Cardiac muscle cell (in vitro differentiated cells and primary cell): ENCODE measurements at regions not wholly inside any gene's neighbourhood (a gene's known extent, or its start where the extent isn't known, plus 50 kb on each side); places are given as distances from the start of the nearest gene placed in this dataset.

ENCODE experiments used
- DNase-seq, 2 donors: peaks; one replicate each; pipeline versions ENCODE4 v3.0.0 to v3.0.0-alpha.2; 2010 to 2017; ENCODE audit warnings: low read depth in 1 of 2, low spot score in 1 of 2
- H3K27ac ChIP-seq: fragments of 200-600 bp; sonication (generic); 2 replicates; pipeline ENCODE4 v1.5.1; 2016
- H3K27me3 ChIP-seq: fragments of 200-600 bp; sonication (generic); 2 replicates; pipeline ENCODE4 v1.6.0; 2016; ENCODE audit warnings: control low read depth
- H3K36me3 ChIP-seq: fragments of 200-600 bp; sonication (generic); 2 replicates; pipeline ENCODE4 v1.5.1; 2016; ENCODE audit warnings: control low read depth
- H3K4me1 ChIP-seq: fragments of 200-600 bp; sonication (generic); 2 replicates; pipeline ENCODE4 v1.8.1; 2017; ENCODE audit warnings: low read depth, mild to moderate bottlenecking, mixed run types
- H3K4me3 ChIP-seq: fragments of 200-600 bp; sonication (generic); 2 replicates; pipeline ENCODE4 v1.5.1; 2016; ENCODE audit warnings: mild to moderate bottlenecking
- H3K9me3 ChIP-seq: fragments of 200-600 bp; sonication (generic); 2 replicates; pipeline ENCODE4 v1.5.1; 2017; ENCODE audit warnings: low read depth, mild to moderate bottlenecking, control low read depth
- TF ChIP-seq, protein P1 (sequence below): IDR thresholded peaks from 2 replicates; pipeline ENCODE4 v1.5.1; 2012; ENCODE audit warnings: low read depth, mild to moderate bottlenecking, low read length

DNA sequence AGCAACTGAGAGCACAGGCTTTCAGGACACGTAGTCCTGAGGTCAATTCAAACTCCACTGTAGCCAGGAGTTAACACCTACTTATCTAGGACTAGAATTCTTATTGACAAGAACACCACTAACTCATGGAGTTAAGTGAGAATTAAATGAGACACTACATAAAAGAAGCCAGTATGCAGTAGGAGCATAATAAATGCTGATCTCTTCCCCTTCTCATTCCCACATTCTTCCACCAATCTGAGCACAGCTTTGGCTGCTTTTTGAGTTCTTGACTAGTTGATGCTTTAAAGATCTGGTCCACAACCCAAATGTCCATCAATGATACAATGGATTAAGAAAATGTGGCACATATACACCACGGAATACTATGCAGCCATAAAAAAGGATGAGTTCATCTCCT is 55.2 kb downstream of the TTC32 start:
- DNase-seq, result no peak
- Histone ChIP-seq H3K36me3 (no peaks in the 10 kb centered on the region), H3K27ac (no peak overlapping the region), H3K4me1 (no peaks in the 10 kb centered on the region), H3K4me3 (no peak overlapping the region), H3K27me3 (no peaks in the 10 kb centered on the region), H3K9me3 (no peaks in the 10 kb centered on the region)
- TF ChIP-seq, protein P1, sequence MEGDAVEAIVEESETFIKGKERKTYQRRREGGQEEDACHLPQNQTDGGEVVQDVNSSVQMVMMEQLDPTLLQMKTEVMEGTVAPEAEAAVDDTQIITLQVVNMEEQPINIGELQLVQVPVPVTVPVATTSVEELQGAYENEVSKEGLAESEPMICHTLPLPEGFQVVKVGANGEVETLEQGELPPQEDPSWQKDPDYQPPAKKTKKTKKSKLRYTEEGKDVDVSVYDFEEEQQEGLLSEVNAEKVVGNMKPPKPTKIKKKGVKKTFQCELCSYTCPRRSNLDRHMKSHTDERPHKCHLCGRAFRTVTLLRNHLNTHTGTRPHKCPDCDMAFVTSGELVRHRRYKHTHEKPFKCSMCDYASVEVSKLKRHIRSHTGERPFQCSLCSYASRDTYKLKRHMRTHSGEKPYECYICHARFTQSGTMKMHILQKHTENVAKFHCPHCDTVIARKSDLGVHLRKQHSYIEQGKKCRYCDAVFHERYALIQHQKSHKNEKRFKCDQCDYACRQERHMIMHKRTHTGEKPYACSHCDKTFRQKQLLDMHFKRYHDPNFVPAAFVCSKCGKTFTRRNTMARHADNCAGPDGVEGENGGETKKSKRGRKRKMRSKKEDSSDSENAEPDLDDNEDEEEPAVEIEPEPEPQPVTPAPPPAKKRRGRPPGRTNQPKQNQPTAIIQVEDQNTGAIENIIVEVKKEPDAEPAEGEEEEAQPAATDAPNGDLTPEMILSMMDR, result no peak

DNA sequence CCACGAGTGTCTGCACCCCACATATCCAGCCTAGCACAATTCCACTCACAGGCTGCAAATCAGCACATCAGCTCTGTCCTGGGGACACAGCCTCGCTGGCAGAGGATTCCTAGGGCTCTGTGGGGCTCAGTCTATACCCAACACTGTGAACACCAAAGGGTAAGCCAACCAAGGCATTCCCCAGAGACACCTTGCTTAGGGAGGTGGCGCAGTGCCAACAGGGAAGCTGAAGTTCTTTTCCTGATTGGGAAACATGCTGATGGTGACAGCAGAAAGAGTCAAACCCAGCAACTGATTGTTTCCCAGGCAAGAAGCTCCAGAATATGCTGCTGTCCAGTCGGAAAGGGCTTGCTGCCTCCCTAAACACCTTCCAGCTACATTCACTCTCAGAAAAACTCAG is 55.8 kb downstream of the TTC32 start:
- DNase-seq, result peak in 1 of 2 donors; percentile 27
- Histone ChIP-seq H3K36me3 (no peaks in the 10 kb centered on the region), H3K27me3 (no peaks in the 10 kb centered on the region), H3K4me1 (no peaks in the 10 kb centered on the region), H3K4me3 (no peak overlapping the region), H3K27ac (no peak overlapping the region), H3K9me3 (no peaks in the 10 kb centered on the region)
- TF ChIP-seq, protein P1, result no peak

- TF ChIP-seq, protein P1, result no peak
- Histone ChIP-seq H3K4me3 (no peak overlapping the region), H3K27me3 (no peaks in the 10 kb centered on the region), H3K36me3 (no peaks in the 10 kb centered on the region), H3K9me3 (no peaks in the 10 kb centered on the region), H3K4me1 (no peaks in the 10 kb centered on the region), H3K27ac (no peak overlapping the region)
- no peak for DNase-seq
Observed at GRCh38 chr2:19845323-19845920, 56.4 kb downstream of the TTC32 start.

DNA sequence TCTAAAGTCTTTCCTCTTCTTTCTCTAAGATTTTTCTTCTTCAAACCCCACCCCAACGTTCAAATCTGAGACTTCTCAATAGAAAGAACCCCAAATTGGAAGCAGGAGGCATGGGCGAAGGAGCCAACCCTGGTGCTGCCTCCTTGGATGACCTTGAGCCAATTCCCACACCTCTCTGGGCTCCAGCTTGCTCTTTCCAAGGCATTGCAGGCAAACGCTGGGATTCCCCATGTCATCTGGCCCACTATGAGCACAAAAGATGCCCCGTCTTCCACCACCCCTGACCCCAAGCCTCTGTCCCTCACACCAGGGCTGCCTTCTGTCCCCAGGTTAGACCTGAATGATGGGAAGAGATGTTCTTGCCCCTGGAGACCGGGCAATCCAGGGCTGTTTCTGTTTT is 57.0 kb downstream of the TTC32 start:
- no peaks in the 10 kb centered on the region for H3K27me3 ChIP-seq
- no peaks in the 10 kb centered on the region for H3K9me3 ChIP-seq
- H3K27ac ChIP-seq, result no peak overlapping the region
- no peak for DNase-seq
- no peak overlapping the region for H3K4me3 ChIP-seq
- no peaks in the 10 kb centered on the region for H3K4me1 ChIP-seq
- H3K36me3 ChIP-seq, result no peaks in the 10 kb centered on the region
- TF ChIP-seq, protein P1, result no peak

- Histone ChIP-seq H3K4me1 (no peaks in the 10 kb centered on the region), H3K27ac (no peak overlapping the region), H3K4me3 (no peak overlapping the region), H3K36me3 (no peaks in the 10 kb centered on the region), H3K9me3 (no peaks in the 10 kb centered on the region), H3K27me3 (no peaks in the 10 kb centered on the region)
- TF ChIP-seq, protein P1, result no peak
- DNase-seq, result no peak
Observed at GRCh38 chr2:19843992-19844515, 57.7 kb downstream of the TTC32 start.
